ENCODE measurements at regions not wholly inside any gene's neighbourhood (a gene's known extent, or its start where the extent isn't known, plus 50 kb on each side); places are given as distances from the start of the nearest gene placed in this dataset.

DNA sequence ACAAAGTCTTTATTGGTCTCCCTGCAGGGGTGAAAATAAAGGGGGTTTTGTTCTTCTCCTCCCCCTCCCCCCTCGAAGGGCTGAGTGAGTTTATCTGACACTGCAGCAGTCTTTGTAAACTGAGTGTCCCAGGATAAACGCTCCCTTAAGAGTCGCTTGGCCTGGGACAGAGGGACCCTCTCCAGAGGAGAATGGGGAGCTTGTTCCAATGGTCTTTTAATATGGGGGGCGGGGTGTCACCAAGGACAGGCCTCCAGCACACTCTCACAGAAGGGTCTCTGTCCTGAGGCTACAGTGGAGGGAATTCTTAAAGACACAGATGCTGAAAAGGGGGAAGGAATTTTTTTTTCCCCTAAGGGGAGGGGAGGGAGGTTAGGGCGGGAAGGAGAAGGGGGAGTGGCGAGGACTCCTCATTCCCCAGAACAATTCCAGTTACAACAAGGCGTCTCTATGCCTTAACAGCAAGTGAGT, 455.5 kb downstream of the SOX9 start:
- no peak for DNase-seq (ENCODE audit: low read depth)

DNA sequence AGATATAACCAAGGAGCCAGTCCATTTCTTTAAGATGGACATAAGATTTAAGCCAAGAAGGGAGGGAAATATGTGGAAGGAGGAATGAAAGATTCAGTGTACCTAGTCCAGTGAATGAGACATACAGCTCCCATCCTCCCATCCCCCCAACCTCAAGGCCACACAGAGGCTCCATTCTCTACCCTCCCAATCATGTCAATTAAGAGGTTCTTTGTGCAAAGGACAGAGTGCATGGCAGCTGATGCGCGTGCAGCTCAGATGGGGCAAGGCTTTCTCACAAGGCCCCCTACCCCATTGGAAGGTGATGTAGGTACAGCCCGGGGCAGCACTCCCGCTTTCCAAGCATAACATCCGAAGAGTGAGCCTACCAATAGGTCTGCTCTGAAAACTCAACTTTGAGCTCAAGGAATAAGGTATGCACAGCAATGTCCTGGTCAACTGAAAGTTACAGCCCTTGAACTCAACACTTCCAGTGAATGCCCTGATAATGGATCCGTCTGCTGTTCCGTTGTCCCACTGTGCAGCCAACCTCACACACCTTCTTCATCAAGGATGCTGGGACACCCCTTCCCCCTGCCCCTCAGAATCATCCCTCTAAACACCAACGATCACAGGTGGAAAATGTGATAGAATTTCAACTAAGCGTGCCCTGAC, 458.1 kb downstream of the SOX9 start:
- DNase-seq (ENCODE audit: low read depth): no peak

DNA sequence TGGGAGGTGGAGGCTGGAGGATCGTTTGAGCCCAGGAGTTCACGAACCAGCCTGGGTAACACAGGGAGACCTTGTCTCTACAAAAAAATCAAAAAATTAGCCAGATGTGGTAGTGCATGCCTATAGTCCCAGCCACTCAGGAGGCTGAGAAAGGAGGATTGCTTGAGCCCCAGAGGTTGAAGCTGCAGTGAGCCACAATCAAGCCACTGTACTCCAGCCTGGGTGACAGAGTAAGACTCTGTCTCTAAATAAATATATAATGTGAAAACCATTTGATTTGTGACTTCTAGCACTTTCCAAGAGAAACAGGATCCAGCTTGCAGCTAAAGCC, 459.1 kb downstream of the SOX9 start:
- no peak for DNase-seq (ENCODE audit: low read depth)

GRCh38 chr17:72580321-72581127, 459.7 kb downstream of the SOX9 start:
- no peak for DNase-seq (ENCODE audit: low read depth)

- no peak for DNase-seq (ENCODE audit: low read depth)
Observed at GRCh38 chr17:72587156-72587555, 466.3 kb downstream of the SOX9 start.

- DNase-seq (ENCODE audit: low read depth): no peak
Observed at GRCh38 chr17:72587773-72588511, 467.1 kb downstream of the SOX9 start.

DNA sequence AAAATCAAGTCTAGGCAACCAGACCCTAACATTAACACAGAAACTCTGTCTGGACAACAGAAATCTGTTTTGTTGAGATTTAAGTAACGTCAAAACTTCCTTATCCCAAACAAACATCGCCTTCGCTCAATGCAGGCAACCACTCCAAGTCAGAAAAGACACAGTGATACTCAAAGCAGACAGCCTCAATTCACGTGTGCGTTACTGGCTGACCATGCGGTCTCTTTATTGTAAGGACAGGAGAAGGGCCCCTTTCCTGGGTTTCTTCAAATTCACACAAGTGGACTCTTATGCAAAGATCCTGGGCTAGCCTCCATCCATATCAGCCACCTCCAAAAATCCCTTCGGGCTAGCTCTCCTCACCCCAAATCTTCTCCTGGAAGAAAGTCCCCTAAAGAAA, 467.7 kb downstream of the SOX9 start:
- no peak for DNase-seq (ENCODE audit: low read depth)

GRCh38 chr17:72588961-72589360, 468.1 kb downstream of the SOX9 start:
- DNase-seq (ENCODE audit: low read depth): no peak

DNA sequence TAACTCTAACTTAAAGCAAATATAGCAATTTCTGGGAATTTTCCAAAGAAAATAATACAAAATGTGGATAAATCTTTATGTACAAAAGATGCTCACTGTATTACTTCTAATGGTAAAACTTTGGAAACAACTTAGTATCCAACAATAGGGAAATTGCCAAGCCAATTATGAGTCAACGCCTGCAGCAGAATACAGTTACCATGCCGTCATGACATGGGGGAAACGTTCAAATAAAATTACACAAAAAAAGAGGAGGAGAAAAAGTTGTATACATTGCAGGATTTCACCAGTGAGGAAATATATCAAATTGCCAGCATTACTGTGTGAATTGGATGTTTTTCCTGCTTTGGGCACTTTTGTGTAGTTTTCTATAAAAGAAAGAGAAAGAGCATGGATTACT, 469.6 kb downstream of the SOX9 start:
- no peak for DNase-seq (ENCODE audit: low read depth)

DNA sequence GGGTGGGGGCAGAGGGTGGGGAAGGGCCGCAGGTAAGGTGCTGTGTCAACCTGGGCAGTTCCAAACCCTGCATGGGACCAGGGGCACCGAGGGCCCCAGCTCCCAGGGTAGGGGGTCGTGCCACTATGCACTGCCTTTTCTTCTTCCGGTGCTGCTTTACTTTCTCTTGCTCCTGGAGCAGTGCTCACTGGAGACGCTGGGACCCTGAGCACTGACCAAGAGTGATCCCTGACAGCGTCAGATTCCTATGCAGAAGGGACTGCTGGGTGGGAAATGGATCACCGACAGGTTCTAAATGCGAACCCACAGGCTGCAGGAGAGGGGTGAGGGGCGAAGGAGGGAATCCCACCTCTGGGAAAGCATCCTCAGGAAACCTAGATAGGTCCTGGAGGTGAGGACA, 470.1 kb downstream of the SOX9 start:
- DNase-seq (ENCODE audit: low read depth): no peak

- DNase-seq (ENCODE audit: low read depth): no peak
Observed at GRCh38 chr17:72591289-72592241, 470.7 kb downstream of the SOX9 start.

GRCh38 chr17:72592242-72592966, 471.6 kb downstream of the SOX9 start:
- no peak for DNase-seq (ENCODE audit: low read depth)

DNA sequence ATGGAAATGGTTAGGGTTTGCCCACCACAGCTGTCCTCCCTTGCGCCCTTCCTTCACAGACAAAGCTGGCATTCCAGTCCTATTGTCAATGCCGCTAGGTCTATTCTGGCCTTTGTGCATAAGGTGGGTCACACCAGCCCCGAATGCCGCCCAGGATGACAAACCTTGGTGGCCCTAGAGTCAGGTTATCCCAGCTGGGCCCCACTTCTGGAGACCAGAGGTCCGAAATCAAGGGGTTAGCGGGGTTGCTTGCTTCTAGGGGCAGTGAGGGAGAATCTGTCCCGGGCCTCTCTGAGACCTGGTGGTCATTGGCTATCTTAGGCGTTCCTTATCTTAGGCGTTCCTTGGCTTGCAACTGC, 472.1 kb downstream of the SOX9 start:
- no peak for DNase-seq (ENCODE audit: low read depth)

- DNase-seq (ENCODE audit: low read depth): no peak
Observed at GRCh38 chr17:72594248-72594647, 473.4 kb downstream of the SOX9 start.

All from forelimb muscle (tissue), 1 donor.